Thoracic aorta (tissue), 2 donors: ENCODE measurements at regions not wholly inside any gene's neighbourhood (a gene's known extent, or its start where the extent isn't known, plus 50 kb on each side); places are given as distances from the start of the nearest gene placed in this dataset.

ENCODE experiments used
- ATAC-seq: fragments of 150-250 bp; one replicate; pipeline ENCODE4 v1.8.0; 2017; ENCODE audit warnings: low read depth; ENCODE audit not compliant: insufficient number of reproducible peaks, low FRiP score
- DNase-seq: peaks from one replicate; pipeline ENCODE4 v3.0.0-alpha.2; 2020; ENCODE audit warnings: low spot score
- H3K27ac ChIP-seq, 2 donors: fragments of 200-600 bp; sonication (generic); 1 replicate in 1 of 2; 2 replicates in 1 of 2; pipeline ENCODE4 v1.5.1; 2016; ENCODE audit warnings: mild to moderate bottlenecking in 2 of 2, moderate library complexity in 2 of 2
- H3K27me3 ChIP-seq: fragments of 200-600 bp; sonication (generic); replicated peaks from 2 replicates; pipeline ENCODE4 v1.6.0; 2016; ENCODE audit warnings: mild to moderate bottlenecking; ENCODE audit not compliant: insufficient read depth
- H3K36me3 ChIP-seq: fragments of 200-600 bp; sonication (generic); one replicate; pipeline ENCODE4 v1.5.1; 2016
- H3K4me1 ChIP-seq, 2 donors: fragments of 200-600 bp; sonication (generic); 1 replicate in 1 of 2; 2 replicates in 1 of 2; pipeline versions ENCODE4 v1.5.1 to v1.6.0; 2016; ENCODE audit warnings: low read depth in 2 of 2, mild to moderate bottlenecking in 1 of 2; ENCODE audit not compliant: control insufficient read depth in 1 of 2
- H3K4me3 ChIP-seq: fragments of 200-600 bp; sonication (generic); 2 replicates; pipeline ENCODE4 v1.5.1; 2016; ENCODE audit warnings: mild to moderate bottlenecking
- H3K9me3 ChIP-seq: fragments of 200-600 bp; sonication (generic); 2 replicates; pipeline ENCODE4 v1.5.1; 2016
- TF ChIP-seq, protein P1 (sequence below): fragments of 200-600 bp; sonication (generic); IDR thresholded peaks from one replicate; pipeline ENCODE4 v1.5.1; 2019; ENCODE audit warnings: antibody characterized with exemption

GRCh38 chr1:37127254-37127748 is 93.0 kb upstream of the GRIK3 start:
- Histone ChIP-seq H3K36me3 (no peaks in the 10 kb centered on the region), H3K27ac (no peak overlapping the region), H3K4me3 (no peak overlapping the region), H3K27me3 (no peaks in the 10 kb centered on the region), H3K9me3 (no peaks in the 10 kb centered on the region), H3K4me1 (no peaks in the 10 kb centered on the region)
- DNase-seq (no peak), ATAC-seq (no peak)
- TF ChIP-seq, protein P1, sequence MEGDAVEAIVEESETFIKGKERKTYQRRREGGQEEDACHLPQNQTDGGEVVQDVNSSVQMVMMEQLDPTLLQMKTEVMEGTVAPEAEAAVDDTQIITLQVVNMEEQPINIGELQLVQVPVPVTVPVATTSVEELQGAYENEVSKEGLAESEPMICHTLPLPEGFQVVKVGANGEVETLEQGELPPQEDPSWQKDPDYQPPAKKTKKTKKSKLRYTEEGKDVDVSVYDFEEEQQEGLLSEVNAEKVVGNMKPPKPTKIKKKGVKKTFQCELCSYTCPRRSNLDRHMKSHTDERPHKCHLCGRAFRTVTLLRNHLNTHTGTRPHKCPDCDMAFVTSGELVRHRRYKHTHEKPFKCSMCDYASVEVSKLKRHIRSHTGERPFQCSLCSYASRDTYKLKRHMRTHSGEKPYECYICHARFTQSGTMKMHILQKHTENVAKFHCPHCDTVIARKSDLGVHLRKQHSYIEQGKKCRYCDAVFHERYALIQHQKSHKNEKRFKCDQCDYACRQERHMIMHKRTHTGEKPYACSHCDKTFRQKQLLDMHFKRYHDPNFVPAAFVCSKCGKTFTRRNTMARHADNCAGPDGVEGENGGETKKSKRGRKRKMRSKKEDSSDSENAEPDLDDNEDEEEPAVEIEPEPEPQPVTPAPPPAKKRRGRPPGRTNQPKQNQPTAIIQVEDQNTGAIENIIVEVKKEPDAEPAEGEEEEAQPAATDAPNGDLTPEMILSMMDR: no peak

- H3K27ac ChIP-seq: no peak overlapping the region
- TF ChIP-seq, protein P1: no peak
- no peak overlapping the region for H3K4me3 ChIP-seq
- H3K27me3 ChIP-seq: no peaks in the 10 kb centered on the region
- ATAC-seq (no peak), DNase-seq (no peak)
- H3K4me1 ChIP-seq: no peaks in the 10 kb centered on the region
- H3K9me3 ChIP-seq: no peaks in the 10 kb centered on the region
- H3K36me3 ChIP-seq: no peaks in the 10 kb centered on the region
Measured at GRCh38 chr1:37128091-37128490, 93.8 kb upstream of the GRIK3 start.

DNA sequence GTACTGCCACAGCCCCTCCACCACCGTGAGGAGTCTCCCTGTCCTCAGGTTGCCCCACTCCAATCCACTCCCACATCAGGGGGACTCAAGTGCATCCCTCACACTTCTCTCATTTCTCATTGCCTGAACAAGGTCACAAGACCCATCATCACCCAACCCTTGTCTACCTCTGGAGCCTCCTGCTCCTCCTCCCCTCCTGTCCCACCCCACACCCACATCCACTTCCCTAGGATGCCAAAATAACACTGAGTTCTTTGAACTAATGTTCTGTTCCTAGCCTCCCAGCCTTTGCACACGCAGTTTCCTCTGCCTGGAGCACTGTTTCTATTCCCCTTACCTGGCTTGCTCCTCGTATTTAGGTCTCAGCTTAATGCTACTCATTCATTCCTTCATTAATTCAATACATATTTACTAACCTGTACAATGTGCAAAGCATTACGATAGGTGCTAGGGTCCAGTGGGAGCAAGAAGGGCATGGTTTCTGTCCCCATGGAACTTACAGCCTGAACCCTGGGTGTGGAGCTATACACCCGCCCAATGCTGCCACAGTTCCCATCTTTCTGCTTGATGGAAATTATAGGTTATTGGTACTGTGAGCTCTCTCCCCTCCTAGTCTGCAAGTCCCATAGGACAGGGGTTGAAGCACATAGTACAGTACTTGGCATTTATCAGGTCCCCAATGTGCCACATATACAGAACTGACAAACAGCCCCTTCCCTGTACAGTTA is 96.1 kb upstream of the GRIK3 start:
- Histone ChIP-seq H3K4me1 (no peaks in the 10 kb centered on the region), H3K27me3 (no peaks in the 10 kb centered on the region), H3K4me3 (no peak overlapping the region), H3K27ac (no peak overlapping the region), H3K36me3 (no peaks in the 10 kb centered on the region), H3K9me3 (no peaks in the 10 kb centered on the region)
- TF ChIP-seq, protein P1: no peak
- no peak for ATAC-seq
- DNase-seq: no peak

GRCh38 chr1:37131281-37131680 is 97.0 kb upstream of the GRIK3 start:
- TF ChIP-seq, protein P1: no peak
- Histone ChIP-seq H3K4me3 (no peak overlapping the region), H3K27ac (no peak overlapping the region), H3K4me1 (no peaks in the 10 kb centered on the region), H3K27me3 (no peaks in the 10 kb centered on the region), H3K36me3 (no peaks in the 10 kb centered on the region), H3K9me3 (no peaks in the 10 kb centered on the region)
- no peak for ATAC-seq
- no peak for DNase-seq

GRCh38 chr1:37133276-37134145 is 99.2 kb upstream of the GRIK3 start:
- no peak for DNase-seq

More at GRCh38 chr1:37133276-37134145, 99.2 kb upstream of the GRIK3 start:
- Histone ChIP-seq H3K27me3 (no peaks in the 10 kb centered on the region), H3K27ac (no peak overlapping the region), H3K4me3 (no peak overlapping the region), H3K4me1 (no peaks in the 10 kb centered on the region), H3K9me3 (no peaks in the 10 kb centered on the region), H3K36me3 (no peaks in the 10 kb centered on the region)
- no peak for ATAC-seq
- TF ChIP-seq, protein P1: no peak
